GM21717 (cell line): ENCODE measurements at regions not wholly inside any gene's neighbourhood (a gene's known extent, or its start where the extent isn't known, plus 50 kb on each side); places are given as distances from the start of the nearest gene placed in this dataset.

Experiments
- ATAC-seq: cut with Tn5 transposase; IDR thresholded peaks from one replicate; pipeline ENCODE4 v1.9.1; 2021; ENCODE audit warnings: mild to moderate bottlenecking, moderate library complexity; ENCODE audit not compliant: unreplicated experiment

GRCh38 chr2:143833015-143833660 is 686.8 kb downstream of the ZEB2 start:
- ATAC-seq: no peak

GRCh38 chr2:143830476-143830875 is 689.4 kb downstream of the ZEB2 start:
- no peak for ATAC-seq

- ATAC-seq: no peak
Observed at GRCh38 chr2:143828763-143829537, 691.0 kb downstream of the ZEB2 start.

- ATAC-seq: no peak
Observed at GRCh38 chr2:143824791-143825190, 695.1 kb downstream of the ZEB2 start.

- no peak for ATAC-seq
Observed at GRCh38 chr2:143823876-143824275, 694.7 kb downstream of the ARHGAP15 start.

- no peak for ATAC-seq
Observed at GRCh38 chr2:143823296-143823695, 694.1 kb downstream of the ARHGAP15 start.

- no peak for ATAC-seq
Observed at GRCh38 chr2:143822736-143823135, 693.5 kb downstream of the ARHGAP15 start.

- no peak for ATAC-seq
Observed at GRCh38 chr2:143819764-143820163, 690.5 kb downstream of the ARHGAP15 start.

- no peak for ATAC-seq
Observed at GRCh38 chr2:143819190-143819735, 690.0 kb downstream of the ARHGAP15 start.
